Breast epithelium (tissue), 4 donors: ENCODE measurements at regions not wholly inside any gene's neighbourhood (a gene's known extent, or its start where the extent isn't known, plus 50 kb on each side); places are given as distances from the start of the nearest gene placed in this dataset.

Experiments used
- DNase-seq, 2 donors: peaks; one replicate each; pipeline ENCODE4 v3.0.0-alpha.2; 2019; ENCODE audit warnings: low spot score in 2 of 2
- H3K27ac ChIP-seq, 2 donors: fragments of 200-600 bp; sonication (generic) in 1 of 2; one replicate each; pipeline ENCODE4 v1.5.1; 2016 to 2019; ENCODE audit warnings: mild to moderate bottlenecking in 1 of 2
- H3K27me3 ChIP-seq, 2 donors: fragments of 200-600 bp; sonication (generic) in 1 of 2; one replicate each; pipeline versions ENCODE4 v1.5.1 to v1.6.0; 2017 to 2019; ENCODE audit warnings: control low read depth in 1 of 2, mild to moderate bottlenecking in 1 of 2
- H3K36me3 ChIP-seq: fragments of 200-600 bp; one replicate; pipeline ENCODE4 v1.5.1; 2019
- H3K4me1 ChIP-seq, 2 donors: fragments of 200-600 bp; sonication (generic); one replicate each; pipeline ENCODE4 v1.5.1; 2016 to 2019; ENCODE audit warnings: control low read depth in 1 of 2
- H3K4me3 ChIP-seq, 3 donors: fragments of 200-600 bp; sonication (generic); 1 replicate in 2 of 3; 2 replicates in 1 of 3; pipeline ENCODE4 v1.5.1; 2016 to 2019; ENCODE audit warnings: mild to moderate bottlenecking in 3 of 3, moderate library complexity in 2 of 3
- H3K9me3 ChIP-seq, 2 donors: fragments of 200-600 bp; sonication (generic) in 1 of 2; one replicate each; pipeline ENCODE4 v1.5.1; 2016 to 2019; ENCODE audit warnings: control low read depth in 1 of 2
- CTCF ChIP-seq, 3 donors: fragments of 450-650 bp; IDR thresholded peaks; one replicate each; pipeline ENCODE4 v1.5.1; 2016 to 2017; ENCODE audit warnings: antibody characterized with exemption in 3 of 3, mild to moderate bottlenecking in 3 of 3, moderate library complexity in 3 of 3
- POLR2A ChIP-seq: fragments of 450-650 bp; IDR thresholded peaks from one replicate; pipeline ENCODE4 v1.6.1; 2016; ENCODE audit warnings: antibody characterized with exemption, mild to moderate bottlenecking, moderate library complexity
- POLR2AphosphoS5 ChIP-seq, 3 donors: sonication (generic); formaldehyde crosslinking; IDR thresholded peaks; one replicate each; pipeline ENCODE4 v1.6.1; 2017; ENCODE audit warnings: antibody characterized with exemption in 3 of 3
- intact Hi-C: fragments of 100-400 bp; cut with DNase I; formaldehyde crosslinking; loops from one replicate; pipeline ENCODE4 v1.15.1; 2023; ENCODE audit warnings: low total_unique reads

GRCh38 chr14:61627612-61628011 lies 67.7 kb upstream of the HIF1A start:
- Histone ChIP-seq H3K27me3 (no peaks in the 10 kb centered on the region), H3K4me3 (no peak overlapping the region), H3K27ac (no peak overlapping the region), H3K9me3 (no peaks in the 10 kb centered on the region), H3K4me1 (no peaks in the 10 kb centered on the region), H3K36me3 (no peaks in the 10 kb centered on the region)
- no peak for DNase-seq
- TF ChIP-seq POLR2A (no peak), CTCF (IDR thresholded peaks at IDR 0.05) (no peak), POLR2AphosphoS5 (IDR thresholded peaks at IDR 0.05) (no peak)
- intact Hi-C loops = no loop called here

DNA sequence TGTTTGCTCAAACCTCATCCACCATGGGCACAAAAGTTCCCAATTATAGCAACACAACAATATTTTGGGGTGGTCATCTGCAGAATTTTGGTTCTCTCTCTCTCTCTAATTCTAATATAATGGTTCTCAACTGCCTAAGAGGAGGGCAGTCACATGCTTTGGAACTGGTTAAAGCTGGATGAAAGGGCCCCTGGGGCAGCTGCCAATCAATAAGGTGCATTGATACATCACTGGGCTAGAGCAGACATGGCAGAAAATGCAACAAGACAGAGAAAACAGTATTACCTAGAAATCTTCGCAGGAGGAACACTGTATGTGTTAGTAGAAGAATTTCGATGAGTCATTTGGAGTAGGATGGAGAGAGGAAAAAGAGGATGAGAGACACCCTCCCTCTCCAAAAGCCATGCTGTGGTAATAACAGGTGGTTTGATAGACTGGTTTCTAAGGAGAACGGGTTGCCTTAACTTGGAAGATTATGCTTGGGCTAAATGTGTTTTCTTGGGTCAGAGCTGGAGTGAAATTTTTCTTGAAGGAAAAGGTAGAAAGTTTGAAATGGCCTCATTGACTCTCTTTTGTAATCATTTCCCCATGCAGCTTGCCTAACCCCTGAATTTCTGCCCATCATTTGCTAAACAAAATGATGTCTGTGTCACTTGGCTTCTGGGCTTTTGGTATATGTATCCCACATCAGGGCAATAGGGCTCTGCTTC lies 67.1 kb upstream of the HIF1A start:
- Histone ChIP-seq H3K4me1 (no peaks in the 10 kb centered on the region), H3K9me3 (no peaks in the 10 kb centered on the region), H3K4me3 (no peak overlapping the region), H3K36me3 (no peaks in the 10 kb centered on the region), H3K27me3 (no peaks in the 10 kb centered on the region), H3K27ac (no peak overlapping the region)
- TF ChIP-seq CTCF (IDR thresholded peaks at IDR 0.05) (no peak), POLR2A (no peak), POLR2AphosphoS5 (IDR thresholded peaks at IDR 0.05) (no peak)
- intact Hi-C loops = no loop called here
- DNase-seq = no peak

GRCh38 chr14:61630399-61631044 lies 64.8 kb upstream of the HIF1A start:
- H3K36me3 ChIP-seq = no peaks in the 10 kb centered on the region
- no peak overlapping the region for H3K27ac ChIP-seq
- no peaks in the 10 kb centered on the region for H3K4me1 ChIP-seq
- no peaks in the 10 kb centered on the region for H3K27me3 ChIP-seq
- DNase-seq = no peak
- H3K4me3 ChIP-seq = no peak overlapping the region
- intact Hi-C loops = no loop called here
- no peak for TF ChIP-seq POLR2AphosphoS5 (IDR thresholded peaks at IDR 0.05)
- TF ChIP-seq CTCF (IDR thresholded peaks at IDR 0.05) = no peak
- no peak for TF ChIP-seq POLR2A
- H3K9me3 ChIP-seq = no peaks in the 10 kb centered on the region

DNA sequence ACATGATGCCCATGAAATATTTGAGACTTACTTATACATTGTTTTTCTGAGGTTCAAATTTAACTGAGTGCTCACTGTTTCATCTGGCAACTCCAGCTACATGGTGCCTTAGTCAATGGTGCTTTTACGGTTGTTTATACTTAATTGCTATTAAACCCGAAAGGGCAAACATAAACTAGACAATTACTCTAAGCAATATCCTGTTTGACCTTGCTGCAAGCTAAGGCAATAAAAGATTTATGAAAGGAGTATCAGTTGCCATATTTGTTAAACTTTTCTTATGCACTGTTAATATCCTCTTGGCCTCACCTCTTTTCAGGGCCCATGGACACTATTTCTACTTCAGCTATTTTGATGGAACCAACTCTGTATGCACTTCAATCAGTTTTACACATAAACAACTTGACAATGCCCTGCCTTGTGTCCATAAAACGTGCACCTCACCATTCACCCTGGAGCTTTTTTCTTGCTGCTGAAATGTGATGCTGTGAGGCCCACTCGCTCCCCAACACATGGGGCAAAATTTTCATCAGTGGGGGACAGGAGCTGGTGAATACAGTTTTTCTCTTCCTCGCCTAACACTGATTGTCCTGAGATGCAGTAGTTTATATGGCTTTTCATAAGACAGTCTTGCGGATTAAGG lies 64.1 kb upstream of the HIF1A start:
- Histone ChIP-seq H3K4me1 (no peaks in the 10 kb centered on the region), H3K4me3 (no peak overlapping the region), H3K9me3 (no peaks in the 10 kb centered on the region), H3K36me3 (no peaks in the 10 kb centered on the region), H3K27me3 (no peaks in the 10 kb centered on the region), H3K27ac (no peak overlapping the region)
- DNase-seq = no peak
- intact Hi-C loops = no loop called here
- no peak for TF ChIP-seq POLR2AphosphoS5 (IDR thresholded peaks at IDR 0.05)
- no peak for TF ChIP-seq POLR2A
- no peak for TF ChIP-seq CTCF (IDR thresholded peaks at IDR 0.05)

- intact Hi-C loops = no loop called here
- Histone ChIP-seq H3K36me3 (no peaks in the 10 kb centered on the region), H3K27me3 (no peaks in the 10 kb centered on the region), H3K9me3 (no peaks in the 10 kb centered on the region), H3K27ac (no peak overlapping the region), H3K4me1 (no peaks in the 10 kb centered on the region), H3K4me3 (no peak overlapping the region)
- DNase-seq = no peak
- TF ChIP-seq POLR2AphosphoS5 (IDR thresholded peaks at IDR 0.05) = no peak
- no peak for TF ChIP-seq CTCF (IDR thresholded peaks at IDR 0.05)
Observed at GRCh38 chr14:61632401-61632800, 62.9 kb upstream of the HIF1A start.
